ENCODE measurements at regions not wholly inside any gene's neighbourhood (a gene's known extent, or its start where the extent isn't known, plus 50 kb on each side); places are given as distances from the start of the nearest gene placed in this dataset.

DNA sequence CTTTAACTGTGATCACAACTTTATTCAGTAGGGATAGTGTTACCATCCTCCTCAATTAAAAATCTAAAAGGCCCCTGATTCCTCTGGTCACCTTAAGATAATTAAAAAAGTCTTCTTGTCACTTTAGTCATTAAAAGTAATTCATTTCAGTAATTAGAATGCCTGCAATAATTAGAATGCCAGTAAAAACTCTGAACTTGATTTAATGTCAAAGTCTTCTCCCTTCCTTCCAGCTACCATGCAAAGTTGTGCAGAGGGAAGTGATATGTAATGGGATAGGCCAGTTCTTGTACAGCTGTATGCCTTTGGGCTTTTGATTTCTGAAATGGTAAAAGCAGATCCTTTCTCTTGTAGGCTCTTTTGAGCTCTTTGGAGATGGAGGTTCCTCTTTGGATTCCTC, 417.2 kb downstream of the ADAM29 start:
- TF ChIP-seq, protein P1, sequence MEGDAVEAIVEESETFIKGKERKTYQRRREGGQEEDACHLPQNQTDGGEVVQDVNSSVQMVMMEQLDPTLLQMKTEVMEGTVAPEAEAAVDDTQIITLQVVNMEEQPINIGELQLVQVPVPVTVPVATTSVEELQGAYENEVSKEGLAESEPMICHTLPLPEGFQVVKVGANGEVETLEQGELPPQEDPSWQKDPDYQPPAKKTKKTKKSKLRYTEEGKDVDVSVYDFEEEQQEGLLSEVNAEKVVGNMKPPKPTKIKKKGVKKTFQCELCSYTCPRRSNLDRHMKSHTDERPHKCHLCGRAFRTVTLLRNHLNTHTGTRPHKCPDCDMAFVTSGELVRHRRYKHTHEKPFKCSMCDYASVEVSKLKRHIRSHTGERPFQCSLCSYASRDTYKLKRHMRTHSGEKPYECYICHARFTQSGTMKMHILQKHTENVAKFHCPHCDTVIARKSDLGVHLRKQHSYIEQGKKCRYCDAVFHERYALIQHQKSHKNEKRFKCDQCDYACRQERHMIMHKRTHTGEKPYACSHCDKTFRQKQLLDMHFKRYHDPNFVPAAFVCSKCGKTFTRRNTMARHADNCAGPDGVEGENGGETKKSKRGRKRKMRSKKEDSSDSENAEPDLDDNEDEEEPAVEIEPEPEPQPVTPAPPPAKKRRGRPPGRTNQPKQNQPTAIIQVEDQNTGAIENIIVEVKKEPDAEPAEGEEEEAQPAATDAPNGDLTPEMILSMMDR (conservative IDR thresholded peaks at IDR 0.05; ENCODE audit: low read length), result no peak
- no peak for TF ChIP-seq EZH2phosphoT487 (IDR thresholded peaks at IDR 0.05; ENCODE audit: borderline replicate concordance, low read depth, low read length)

Data from OCI-LY7 (cell line).